ENCODE measurements at regions not wholly inside any gene's neighbourhood (a gene's known extent, or its start where the extent isn't known, plus 50 kb on each side); places are given as distances from the start of the nearest gene placed in this dataset.

DNA sequence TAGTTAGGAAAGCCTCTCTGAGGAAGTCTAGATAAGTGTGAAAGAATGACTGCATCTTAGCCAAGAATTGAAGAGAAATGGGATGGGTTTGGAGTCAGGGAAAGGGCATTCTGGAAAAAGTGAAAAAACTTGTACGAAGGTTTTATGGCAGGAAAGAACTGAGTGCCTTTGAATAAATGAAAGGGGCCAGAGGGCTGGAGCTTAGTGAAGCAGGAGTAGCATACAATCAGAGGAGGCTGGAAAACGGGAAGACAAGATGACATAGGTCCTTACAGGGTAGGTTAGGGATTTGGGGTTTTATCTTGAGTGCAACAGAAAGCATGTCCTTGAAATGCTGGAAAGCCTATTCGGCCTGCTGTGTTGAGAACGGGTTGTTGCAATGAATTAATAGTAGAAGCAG is 152.6 kb upstream of the RND3 start:
- DNase-seq: no peak

DNA sequence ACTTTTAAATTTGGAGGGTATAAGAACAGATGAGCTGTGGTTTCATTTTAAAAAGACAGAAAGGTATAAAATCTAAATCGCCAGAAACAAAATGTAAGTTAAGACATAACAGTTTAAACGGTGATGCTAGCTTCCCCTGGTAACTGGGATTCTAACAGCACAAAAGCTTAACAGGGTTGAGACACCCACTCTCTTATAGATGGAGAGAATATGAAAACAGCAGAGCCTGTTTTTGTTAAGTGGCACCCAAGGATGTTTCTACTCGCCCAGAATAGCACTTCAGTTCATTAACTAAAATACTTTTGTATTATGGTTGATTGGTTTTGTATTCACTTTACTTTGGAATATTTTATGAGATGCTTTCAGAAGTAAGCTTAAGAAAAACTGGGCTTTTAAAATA is 151.9 kb upstream of the RND3 start:
- DNase-seq: no peak

DNA sequence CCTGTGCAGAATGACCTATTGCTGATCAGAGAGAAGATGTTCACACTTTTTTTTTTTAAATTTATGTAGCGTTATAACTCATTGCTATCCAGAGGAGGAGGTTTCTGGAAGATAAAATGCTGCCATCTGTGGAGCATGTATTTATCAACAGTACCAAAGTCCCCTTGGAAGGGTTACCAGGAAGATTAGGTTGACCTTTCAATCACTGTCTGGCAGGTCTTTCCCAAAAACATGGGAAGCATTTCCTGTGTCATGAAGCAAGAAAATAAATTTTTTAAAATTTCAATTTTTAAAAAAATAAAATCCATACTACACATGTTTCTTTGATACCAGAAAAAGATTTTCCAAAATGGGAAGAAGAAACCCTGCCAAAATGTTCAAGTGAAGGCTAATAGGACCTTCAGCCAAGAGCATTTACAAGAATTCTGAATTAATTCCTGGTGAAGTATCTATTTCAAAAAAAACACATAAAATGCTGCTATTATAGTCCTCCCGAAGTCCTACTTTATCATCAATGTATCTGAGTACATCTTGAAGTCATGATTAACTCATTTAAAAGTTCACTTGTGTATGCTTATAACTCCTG is 143.9 kb upstream of the RND3 start:
- DNase-seq: no peak

DNA sequence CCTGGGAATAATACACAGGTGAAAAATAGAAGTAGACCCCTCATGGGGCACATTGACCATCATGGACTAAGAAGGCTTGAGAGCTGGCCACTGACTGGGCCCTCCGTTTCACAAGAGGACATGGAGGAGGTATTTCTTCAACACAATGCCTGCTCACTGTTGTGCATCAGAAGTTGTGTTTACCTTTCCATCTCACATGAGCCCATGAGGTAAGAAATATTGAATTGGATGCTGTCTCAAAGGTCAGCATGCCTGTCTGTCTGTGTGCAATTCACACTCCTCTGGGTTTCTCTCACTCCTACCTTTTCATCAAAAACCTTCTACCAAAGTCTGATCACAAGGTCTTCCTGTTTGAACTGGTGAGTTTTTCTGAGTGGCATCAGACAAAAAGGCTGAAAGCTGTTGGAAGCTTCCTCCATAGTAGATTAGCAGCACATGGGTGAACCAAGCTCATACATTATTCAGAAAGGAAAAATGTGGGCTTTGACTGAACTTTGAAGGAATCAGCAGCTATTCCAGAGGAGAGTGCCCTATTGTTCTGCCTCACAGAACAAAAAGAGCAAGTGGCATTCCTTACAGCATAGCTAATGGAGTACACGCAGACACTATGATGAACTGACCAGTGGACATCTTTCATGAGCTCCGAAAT is 143.2 kb upstream of the RND3 start:
- DNase-seq: no peak

GRCh38 chr2:150627526-150627925 is 140.1 kb upstream of the RND3 start:
- DNase-seq: no peak

- DNase-seq: no peak
These were observed 139.5 kb upstream of the RND3 start for GRCh38 chr2:150626934-150627411.

- DNase-seq: no peak
These were observed 138.3 kb upstream of the RND3 start for GRCh38 chr2:150625741-150626140.

DNA sequence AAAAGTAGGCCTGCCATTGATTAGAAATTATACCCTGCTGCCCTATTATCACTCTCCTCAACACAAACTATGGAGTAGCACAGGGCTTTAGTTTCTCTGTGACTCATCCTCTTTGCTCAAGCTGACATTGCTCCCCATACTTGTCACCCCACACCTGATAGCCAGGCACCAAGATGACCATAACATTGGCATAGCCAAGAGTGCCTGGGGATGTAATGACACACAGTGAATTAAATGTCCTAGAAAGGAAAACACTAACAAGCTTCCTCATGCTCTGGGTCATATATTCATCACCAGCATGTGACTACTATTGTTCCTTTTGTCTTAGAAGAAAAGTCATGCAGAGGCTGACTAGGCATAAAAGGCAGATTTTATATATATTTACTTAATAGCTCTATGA is 137.8 kb upstream of the RND3 start:
- no peak for DNase-seq

DNA sequence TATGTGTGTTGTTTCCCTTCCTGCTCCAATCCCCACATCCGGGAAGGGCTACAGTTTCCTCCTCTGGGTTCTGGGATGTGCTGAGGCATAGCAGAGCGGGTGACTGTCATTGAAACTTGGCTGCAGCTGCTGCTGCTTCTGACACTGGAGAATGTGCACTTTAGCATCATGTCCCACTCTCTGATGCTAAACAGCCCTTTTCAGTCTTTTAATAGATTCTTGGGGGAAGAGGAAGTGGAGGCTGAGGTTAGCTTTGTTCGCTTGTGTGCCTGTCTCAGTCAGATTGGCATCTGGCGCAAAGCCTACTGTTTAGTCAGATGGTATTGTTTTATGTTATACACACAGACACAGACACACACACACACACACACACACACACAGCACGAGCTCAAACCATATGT is 136.5 kb upstream of the RND3 start:
- no peak for DNase-seq

DNA sequence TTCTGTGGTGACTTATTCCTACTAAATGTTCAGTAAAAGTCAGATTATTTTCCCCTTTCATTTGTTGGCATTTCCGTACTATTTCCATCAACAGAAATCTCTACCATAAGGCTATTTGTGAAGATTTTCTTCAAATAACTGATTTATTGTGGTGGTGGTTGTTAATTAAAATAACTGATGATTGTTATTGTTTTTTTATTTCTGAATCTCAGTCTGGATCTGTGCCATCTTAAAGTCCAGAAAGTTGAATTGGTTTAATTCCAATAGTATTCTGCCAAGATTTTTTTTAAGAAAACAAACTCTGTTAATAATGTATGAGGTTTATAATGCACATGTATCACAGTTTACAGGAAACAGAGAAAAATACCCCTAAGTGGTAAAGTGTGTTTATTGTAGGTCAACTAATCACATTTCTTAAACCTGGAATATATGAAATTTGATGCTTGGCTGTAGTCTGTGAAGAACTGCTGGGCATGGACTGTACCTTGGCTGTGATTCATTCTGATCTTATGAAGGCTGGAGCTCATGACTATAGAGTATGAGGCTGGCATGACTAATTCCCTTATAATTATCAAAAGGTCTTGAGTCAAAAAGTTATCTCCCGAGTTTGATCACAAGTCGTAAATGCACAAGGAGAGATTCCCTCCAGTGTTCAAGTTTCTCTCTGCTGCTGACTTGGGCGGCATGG is 134.2 kb upstream of the RND3 start:
- no peak for DNase-seq

DNA sequence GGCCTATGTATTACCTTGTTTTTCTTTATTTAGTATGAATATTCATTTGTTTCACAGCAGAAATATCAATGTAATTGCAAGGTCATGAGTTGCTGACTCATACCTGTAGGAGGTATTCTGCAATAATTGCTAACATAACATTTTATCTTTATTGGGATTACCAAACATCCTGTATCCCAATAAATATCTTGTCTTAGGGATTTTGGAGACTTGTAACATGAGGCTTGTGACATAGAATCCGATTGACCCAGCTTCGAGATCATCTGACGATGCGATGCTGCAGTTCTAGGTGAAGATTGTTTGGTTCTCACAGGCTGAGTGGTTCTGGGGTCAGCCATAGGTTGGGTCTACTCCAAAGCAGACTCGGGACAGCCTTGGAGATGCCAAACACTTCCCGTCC is 133.4 kb upstream of the RND3 start:
- DNase-seq: no peak

DNA sequence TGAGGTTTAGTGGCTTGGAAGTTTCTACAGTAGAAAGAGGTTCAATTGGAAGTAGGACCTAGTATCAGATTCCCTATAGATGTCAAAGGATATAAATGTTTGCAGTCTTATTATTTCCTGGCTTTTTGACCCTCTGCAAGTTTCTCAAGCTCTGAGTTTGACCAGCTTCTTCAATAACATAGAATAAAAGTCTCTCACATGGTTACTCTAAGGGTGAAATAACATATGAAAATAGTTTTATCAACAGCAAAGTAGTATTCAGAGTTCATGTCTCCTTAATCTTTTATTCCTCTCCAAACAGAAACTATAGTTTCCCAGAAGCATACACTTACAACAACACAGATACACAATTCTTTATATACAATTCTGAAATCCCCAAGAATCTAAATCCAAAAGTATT is 132.9 kb upstream of the RND3 start:
- no peak for DNase-seq

DNA sequence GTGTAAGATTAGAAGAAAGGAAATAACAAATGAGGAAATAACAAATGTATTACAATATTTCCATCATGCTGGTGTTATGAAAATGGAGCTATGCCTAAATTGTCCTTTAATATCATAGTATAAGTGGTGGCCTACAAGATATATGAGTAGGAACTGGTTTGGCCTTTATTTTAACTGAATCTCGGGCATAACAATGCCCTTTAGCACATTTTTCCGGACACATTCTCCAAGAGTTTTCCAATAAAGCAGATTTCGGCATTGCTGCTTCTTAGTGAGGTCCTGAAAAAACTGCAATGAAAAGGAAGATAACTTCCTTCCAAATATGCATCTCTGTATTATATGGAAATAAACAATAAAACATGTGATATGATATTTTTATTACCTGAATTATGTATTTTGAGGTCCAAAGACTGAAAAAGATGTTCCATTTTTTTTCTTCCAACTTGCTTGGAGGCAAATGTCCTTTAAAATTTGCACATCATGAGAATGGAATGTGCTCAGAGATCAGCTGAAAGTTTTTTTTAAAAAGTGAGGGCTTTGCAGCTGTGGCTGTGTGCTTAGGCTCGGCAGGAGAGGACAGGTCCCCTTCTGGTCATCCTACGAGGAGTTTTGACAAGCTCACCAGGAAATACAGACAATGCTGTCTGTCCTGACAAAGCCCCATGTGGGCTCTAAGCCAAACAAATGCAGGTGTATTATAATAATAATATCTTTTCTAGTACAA is 132.3 kb upstream of the RND3 start:
- DNase-seq: no peak

GRCh38 chr2:150618245-150618895 is 130.9 kb upstream of the RND3 start:
- no peak for DNase-seq

- no peak for DNase-seq
These were observed 130.0 kb upstream of the RND3 start for GRCh38 chr2:150617351-150617978.

GRCh38 chr2:150612957-150613710 is 125.7 kb upstream of the RND3 start:
- DNase-seq: no peak

- peak; percentile 5 for DNase-seq
These were observed 123.3 kb upstream of the RND3 start for GRCh38 chr2:150610670-150611279.

DNA sequence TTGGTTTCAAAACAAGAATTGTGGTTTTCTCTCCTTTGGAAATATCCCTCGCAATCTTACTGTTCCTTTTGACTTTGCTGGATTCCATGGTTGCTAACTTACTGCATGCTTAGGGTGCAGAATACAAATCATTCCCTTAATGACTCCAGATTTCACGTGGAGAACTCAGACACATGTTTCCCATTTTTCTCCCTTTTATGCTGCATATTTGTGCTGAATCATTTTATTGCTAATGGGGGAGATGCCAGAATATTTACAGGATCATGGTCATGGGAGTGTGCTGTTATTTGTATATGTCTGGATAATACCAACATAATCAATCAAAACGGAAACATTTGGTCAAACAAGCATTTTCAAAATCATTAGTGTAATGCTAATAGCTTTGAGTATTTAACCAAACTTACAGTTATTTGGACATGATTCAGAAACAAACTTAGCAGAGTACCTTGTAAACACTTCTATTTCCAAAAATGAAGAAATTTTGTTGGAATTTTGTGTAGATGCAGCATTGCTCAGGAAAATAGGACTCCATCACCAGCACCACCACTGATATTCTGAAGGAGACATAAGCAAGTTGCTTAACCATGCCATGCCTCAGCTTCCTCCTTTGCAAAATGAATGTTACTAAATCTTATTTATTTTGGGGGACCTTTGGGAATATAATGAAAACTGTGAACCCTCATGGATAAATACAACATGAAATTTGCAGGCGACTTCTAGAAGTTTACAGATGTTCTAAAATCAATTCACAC is 122.5 kb upstream of the RND3 start:
- DNase-seq: no peak

- no peak for DNase-seq
These were observed 120.9 kb upstream of the RND3 start for GRCh38 chr2:150608341-150608740.

DNA sequence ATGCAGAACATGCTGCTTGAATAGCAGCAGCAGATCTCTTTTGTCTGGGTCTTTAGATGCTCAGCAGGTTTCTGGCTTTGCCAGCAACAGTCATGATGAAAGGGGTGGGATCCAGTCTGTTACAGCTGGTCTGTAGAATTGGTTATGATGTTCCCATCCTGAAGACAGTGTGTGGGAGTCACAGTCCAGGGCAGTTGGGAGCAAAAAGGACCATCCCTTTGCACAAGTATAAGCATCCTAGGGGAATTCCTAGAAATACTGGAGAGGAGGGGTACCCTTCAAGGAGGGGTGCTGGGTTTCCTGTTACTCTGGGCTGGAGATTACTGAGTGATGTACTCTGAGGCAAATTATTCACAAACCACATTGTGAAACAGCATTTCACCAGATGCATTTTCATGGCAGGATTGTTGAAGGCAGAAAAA is 119.9 kb upstream of the RND3 start:
- DNase-seq: no peak

Data from activated CD4-positive, alpha-beta T cell treated with anti-CD3 and anti-CD28 coated beads, Interleukin-2, Interleukin-6, amounts not matched to agents 100 ng/mL and 50 ng/mL, durations not matched to agents 16 hours and 8 hours (primary cell).